Dendritic cell treated with granulocyte-macrophage colony-stimulating factor and Interleukin-4, amounts not matched to agents 40 ng/mL and 50 ng/mL, for 4 days (primary cell): ENCODE measurements at regions not wholly inside any gene's neighbourhood (a gene's known extent, or its start where the extent isn't known, plus 50 kb on each side); places are given as distances from the start of the nearest gene placed in this dataset.
A peak's percentile ranks its signal among the peaks of the same experiment; 100 is the strongest.
"Not testable (repeated sequence)": the region's sequence is repeated elsewhere in the genome, so short reads cannot be mapped to it uniquely, and the experiment has no call there.

Experiments used
- H3K27ac Mint-ChIP-seq: one replicate; pipeline ENCODE4 v1.8.0; 2022; ENCODE audit warnings: mild to moderate bottlenecking, mixed read lengths
- H3K27me3 Mint-ChIP-seq: one replicate; pipeline ENCODE4 v1.8.0; 2022; ENCODE audit warnings: mild to moderate bottlenecking, mixed read lengths
- H3K36me3 Mint-ChIP-seq: one replicate; pipeline ENCODE4 v1.8.0; 2022; ENCODE audit warnings: low read depth, mixed read lengths
- H3K4me1 Mint-ChIP-seq: one replicate; pipeline ENCODE4 v1.8.0; 2022; ENCODE audit warnings: low read depth, mixed read lengths
- H3K4me3 Mint-ChIP-seq: one replicate; pipeline ENCODE4 v1.8.0; 2022; ENCODE audit warnings: mild to moderate bottlenecking, moderate library complexity, mixed read lengths
- H3K9me3 Mint-ChIP-seq: one replicate; pipeline ENCODE4 v1.8.0; 2022; ENCODE audit warnings: mixed read lengths
- intact Hi-C: fragments of 100-400 bp; cut with micrococcal nuclease; formaldehyde crosslinking; loops from one replicate; pipeline ENCODE4 v1.15.0; 2022

GRCh38 chr12:46567667-46568066, 195.1 kb upstream of the SLC38A2 start:
- H3K4me3 Mint-ChIP-seq, result no peak overlapping the region
- intact Hi-C loops, result no loop called here
- H3K9me3 Mint-ChIP-seq, result peaks cover 42% of the 10 kb centered on the region
- H3K4me1 Mint-ChIP-seq, result peaks cover 3% of the 10 kb centered on the region
- no peaks in the 10 kb centered on the region for H3K36me3 Mint-ChIP-seq
- H3K27ac Mint-ChIP-seq, result no peak overlapping the region
- no peaks in the 10 kb centered on the region for H3K27me3 Mint-ChIP-seq

DNA sequence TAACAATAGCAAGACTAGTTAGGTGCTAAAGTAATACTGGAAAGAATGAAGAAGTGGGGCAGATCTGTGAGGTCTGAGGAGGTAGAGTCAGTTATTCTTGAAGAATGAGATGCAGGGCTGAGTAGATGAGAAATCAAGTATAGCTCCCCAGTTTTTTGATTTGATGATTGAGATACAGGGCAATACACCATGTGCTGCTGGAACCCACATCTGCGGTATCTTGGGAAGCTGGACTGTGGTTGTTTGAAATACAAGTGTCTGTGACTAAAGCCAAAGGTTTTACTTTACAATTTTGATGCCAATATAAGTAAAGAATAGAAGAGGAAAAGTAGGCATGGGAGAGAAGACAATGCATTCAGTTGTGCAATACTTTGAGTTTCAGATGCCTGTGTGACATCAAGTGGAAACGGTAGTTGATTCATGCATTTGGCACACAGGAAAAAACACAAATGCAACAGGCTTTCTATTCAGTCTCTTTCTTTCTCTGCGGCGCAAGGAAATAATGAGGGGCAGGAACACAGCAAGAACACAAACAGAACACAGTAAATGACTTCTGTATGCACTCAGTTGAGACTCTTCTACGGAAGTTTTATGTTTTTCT, 190.2 kb upstream of the SLC38A2 start:
- intact Hi-C loops, result no loop called here

DNA sequence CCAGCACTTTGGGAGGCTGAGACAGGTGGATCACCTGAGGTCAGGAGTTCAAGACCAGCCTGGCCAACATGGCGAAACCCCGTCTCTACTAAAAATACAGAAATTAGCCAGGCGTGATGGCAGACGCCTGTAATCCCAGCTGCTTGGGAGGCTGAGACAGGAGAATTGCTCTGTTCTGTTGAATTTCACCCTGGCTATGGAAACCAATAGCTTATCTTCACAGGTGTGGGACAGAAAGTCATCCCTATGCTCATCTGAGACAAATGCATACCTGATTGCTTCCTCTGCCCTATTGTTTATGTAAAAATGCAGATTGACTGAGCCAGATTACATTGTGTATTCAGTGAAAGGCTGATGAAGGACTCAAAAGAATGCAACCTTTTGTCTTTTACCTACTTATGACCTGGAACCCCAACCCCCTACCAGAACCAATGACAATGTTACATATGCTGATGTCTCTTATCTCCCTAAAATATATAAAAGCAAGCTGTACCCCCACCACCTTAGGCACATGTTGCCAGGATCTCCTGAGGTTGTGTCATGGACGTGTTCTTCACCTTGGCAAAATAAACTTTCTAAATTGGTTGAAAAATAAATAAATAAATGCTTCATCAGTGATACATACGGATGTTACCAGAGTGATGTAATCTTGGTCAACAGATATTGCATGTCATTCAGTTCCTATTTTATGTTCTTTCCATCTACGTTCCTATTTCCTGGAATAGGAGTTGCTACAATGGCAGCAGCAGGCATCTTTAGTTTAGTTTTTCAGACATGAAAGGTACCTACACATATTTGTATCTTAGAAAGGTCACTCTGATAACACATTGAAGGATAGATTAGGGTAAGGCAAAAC, 189.4 kb upstream of the SLC38A2 start:
- intact Hi-C loops, H3K27me3 Mint-ChIP-seq, H3K4me3 Mint-ChIP-seq, H3K36me3 Mint-ChIP-seq: not testable (repeated sequence)
- H3K4me1 Mint-ChIP-seq, result peaks cover 20% of the 10 kb centered on the region
- peaks cover 27% of the 10 kb centered on the region for H3K9me3 Mint-ChIP-seq
- H3K27ac Mint-ChIP-seq, result peak overlapping the region; percentile 23

More for the DNA sequence above, 190.2 kb upstream of the SLC38A2 start:
- Mint-ChIP-seq H3K9me3 (peaks cover 31% of the 10 kb centered on the region), H3K27me3 (no peaks in the 10 kb centered on the region), H3K4me1 (peaks cover 19% of the 10 kb centered on the region), H3K36me3 (no peaks in the 10 kb centered on the region), H3K4me3 (no peak overlapping the region), H3K27ac (peak overlapping the region; percentile 23)

DNA sequence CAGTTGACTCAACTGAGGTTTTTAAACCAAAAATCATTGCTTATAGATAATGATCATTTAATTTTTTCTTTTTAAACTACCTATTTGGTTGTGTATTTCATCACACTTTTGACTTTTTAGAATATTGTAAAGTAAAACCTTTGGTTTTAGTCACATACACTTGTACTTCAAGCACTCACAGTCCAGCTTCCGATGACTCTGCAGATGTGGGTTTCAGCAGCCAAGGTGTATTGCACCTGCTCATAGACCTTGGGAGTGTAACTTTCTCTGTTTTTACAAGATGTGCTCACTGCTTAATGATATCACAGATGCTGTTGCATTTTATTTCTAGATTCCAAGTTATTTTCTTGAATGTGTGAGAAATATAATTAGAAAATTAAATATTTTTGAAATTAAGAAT, 188.3 kb upstream of the SLC38A2 start:
- H3K27ac Mint-ChIP-seq, result no peak overlapping the region
- intact Hi-C loops, result no loop called here
- no peaks in the 10 kb centered on the region for H3K27me3 Mint-ChIP-seq
- peaks cover 20% of the 10 kb centered on the region for H3K4me1 Mint-ChIP-seq
- no peak overlapping the region for H3K4me3 Mint-ChIP-seq
- no peaks in the 10 kb centered on the region for H3K36me3 Mint-ChIP-seq
- H3K9me3 Mint-ChIP-seq, result peaks cover 15% of the 10 kb centered on the region

GRCh38 chr12:46560089-46560488, 187.5 kb upstream of the SLC38A2 start:
- Mint-ChIP-seq H3K36me3 (no peaks in the 10 kb centered on the region), H3K27me3 (no peaks in the 10 kb centered on the region), H3K27ac (no peak overlapping the region), H3K4me1 (peaks cover 22% of the 10 kb centered on the region), H3K9me3 (peaks cover 9% of the 10 kb centered on the region), H3K4me3 (no peak overlapping the region)
- intact Hi-C loops, result no loop called here

DNA sequence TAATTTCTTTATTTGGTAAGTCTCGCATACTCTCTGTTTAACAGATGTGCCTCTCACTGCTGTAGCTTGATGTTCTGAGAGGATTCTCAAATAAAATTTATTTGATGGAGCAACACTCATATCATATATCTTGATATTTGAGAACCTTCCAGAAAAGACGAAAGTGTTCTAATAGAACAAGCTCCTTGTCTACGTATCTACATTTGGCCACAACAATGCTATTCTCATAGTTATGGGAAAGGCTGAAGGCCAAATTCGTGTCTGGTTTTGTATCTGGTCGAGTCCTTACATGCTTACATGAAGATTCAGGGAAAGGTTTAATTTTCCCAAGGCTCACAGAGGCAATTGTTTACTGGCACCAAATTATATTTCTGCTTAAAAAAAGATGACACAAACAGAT, 186.7 kb upstream of the SLC38A2 start:
- Mint-ChIP-seq H3K4me1 (peaks cover 25% of the 10 kb centered on the region), H3K9me3 (peaks cover 9% of the 10 kb centered on the region), H3K27ac (no peak overlapping the region), H3K27me3 (no peaks in the 10 kb centered on the region), H3K4me3 (no peak overlapping the region), H3K36me3 (no peaks in the 10 kb centered on the region)
- intact Hi-C loops, result no loop called here

DNA sequence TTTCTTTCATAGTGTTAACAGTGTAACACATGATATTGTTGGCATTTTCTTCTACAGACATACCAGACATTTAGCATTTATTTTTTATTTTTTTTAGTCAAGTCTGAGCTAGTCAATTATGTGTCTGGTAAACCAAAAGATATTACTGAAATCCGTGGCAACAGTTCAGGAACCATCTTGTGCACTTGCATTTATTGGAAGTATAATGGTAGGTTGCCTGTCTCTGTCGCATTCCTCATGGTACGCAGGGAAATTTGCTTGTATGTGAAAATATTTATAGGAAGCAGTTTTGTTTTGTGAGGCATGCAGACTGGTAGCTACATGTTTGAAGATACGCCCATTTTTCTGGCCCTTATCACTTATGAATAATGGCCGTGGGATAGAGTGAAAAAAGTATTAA, 186.1 kb upstream of the SLC38A2 start:
- no peaks in the 10 kb centered on the region for H3K27me3 Mint-ChIP-seq
- no peak overlapping the region for H3K4me3 Mint-ChIP-seq
- peaks cover 25% of the 10 kb centered on the region for H3K4me1 Mint-ChIP-seq
- no peaks in the 10 kb centered on the region for H3K36me3 Mint-ChIP-seq
- H3K9me3 Mint-ChIP-seq, result peaks cover 9% of the 10 kb centered on the region
- intact Hi-C loops, result no loop called here
- no peak overlapping the region for H3K27ac Mint-ChIP-seq

- Mint-ChIP-seq H3K36me3 (no peaks in the 10 kb centered on the region), H3K4me3 (no peak overlapping the region), H3K27ac (no peak overlapping the region), H3K4me1 (peaks cover 23% of the 10 kb centered on the region), H3K27me3 (no peaks in the 10 kb centered on the region), H3K9me3 (peaks cover 9% of the 10 kb centered on the region)
- intact Hi-C loops, result no loop called here
These were observed 185.2 kb upstream of the SLC38A2 start for GRCh38 chr12:46557539-46558373.

DNA sequence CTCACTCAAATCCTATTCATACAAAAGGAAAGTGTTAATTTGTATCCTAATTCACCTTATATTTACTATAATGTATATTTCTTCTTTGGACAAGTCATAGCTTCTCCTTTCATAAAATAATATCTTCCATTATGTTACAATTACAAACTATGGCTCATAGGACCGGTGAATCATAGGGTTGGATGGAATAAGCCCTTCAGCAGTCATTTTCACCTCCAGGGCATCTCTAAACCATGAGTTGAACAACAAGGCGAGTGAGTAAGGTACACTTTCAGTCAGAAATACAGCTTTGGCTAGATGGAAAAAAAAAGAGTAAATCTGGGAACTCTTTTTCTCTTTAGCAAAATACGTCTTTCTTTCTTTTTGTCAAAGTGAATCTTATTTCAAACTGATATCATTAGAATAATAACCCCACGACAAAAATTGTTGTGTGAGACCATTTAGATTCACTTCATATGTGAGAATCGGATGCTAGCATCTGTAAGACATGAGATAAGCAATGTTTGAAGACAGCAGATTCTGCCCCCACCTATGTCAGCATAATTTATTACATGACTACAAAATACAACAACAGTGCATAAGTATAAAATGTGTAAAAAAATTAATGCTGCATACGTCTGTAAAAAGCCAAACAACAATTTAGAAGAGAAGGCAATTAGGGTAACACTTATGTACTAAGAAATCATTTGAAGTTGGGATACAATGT, 184.4 kb upstream of the SLC38A2 start:
- H3K27ac Mint-ChIP-seq, result no peak overlapping the region
- intact Hi-C loops, result no loop called here
- H3K4me3 Mint-ChIP-seq, result no peak overlapping the region
- H3K4me1 Mint-ChIP-seq, result peaks cover 15% of the 10 kb centered on the region
- no peaks in the 10 kb centered on the region for H3K27me3 Mint-ChIP-seq
- no peaks in the 10 kb centered on the region for H3K36me3 Mint-ChIP-seq
- H3K9me3 Mint-ChIP-seq, result peaks cover 9% of the 10 kb centered on the region

DNA sequence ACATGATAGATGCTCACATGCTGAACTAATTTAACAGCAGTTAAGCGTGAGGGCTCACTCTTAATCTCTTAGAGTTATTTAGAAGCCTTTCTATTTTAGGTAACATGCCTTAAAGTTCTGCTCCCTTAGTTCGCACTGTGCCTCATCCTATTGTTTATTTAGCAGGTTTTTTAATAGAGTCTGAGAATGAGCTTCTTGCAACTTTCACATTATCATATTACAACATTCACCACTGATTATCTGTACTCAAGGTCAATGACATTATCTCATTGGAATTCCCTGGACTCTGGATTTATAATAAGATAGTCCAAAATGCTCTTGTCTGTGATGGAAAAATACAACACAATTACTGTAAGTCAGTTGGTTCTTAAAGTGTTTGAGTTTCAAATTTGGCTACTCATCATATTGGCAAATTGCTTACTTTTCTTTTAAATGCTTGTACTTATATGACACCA, 183.6 kb upstream of the SLC38A2 start:
- Mint-ChIP-seq H3K27ac (no peak overlapping the region), H3K27me3 (no peaks in the 10 kb centered on the region), H3K36me3 (no peaks in the 10 kb centered on the region), H3K9me3 (peaks cover 9% of the 10 kb centered on the region), H3K4me1 (peaks cover 13% of the 10 kb centered on the region), H3K4me3 (no peak overlapping the region)
- intact Hi-C loops, result no loop called here

DNA sequence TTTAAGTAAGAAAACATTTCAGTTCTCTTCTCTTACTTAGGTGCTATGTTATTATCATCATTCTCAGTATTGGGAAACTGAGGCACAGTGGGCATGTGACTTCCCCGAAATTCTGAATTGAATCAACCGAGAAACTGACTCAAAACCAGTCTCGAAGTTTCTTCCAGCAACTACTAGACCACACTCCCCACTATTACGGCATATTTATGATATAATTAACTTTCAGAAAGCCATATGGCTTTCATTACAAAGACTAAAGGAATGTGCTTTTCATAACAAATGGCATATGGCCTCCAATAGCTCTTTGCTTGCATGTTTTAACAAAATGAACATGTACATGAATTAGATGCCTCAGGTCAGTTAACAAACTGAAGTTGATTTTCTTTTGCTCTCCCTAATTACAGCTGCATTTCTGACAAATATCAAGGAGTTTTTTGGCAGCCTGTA, 182.9 kb upstream of the SLC38A2 start:
- no peak overlapping the region for H3K27ac Mint-ChIP-seq
- H3K9me3 Mint-ChIP-seq, result peaks cover 9% of the 10 kb centered on the region
- H3K4me3 Mint-ChIP-seq, result no peak overlapping the region
- no peaks in the 10 kb centered on the region for H3K27me3 Mint-ChIP-seq
- no peaks in the 10 kb centered on the region for H3K36me3 Mint-ChIP-seq
- H3K4me1 Mint-ChIP-seq, result peaks cover 18% of the 10 kb centered on the region
- intact Hi-C loops, result no loop called here

GRCh38 chr12:46554460-46554859, 181.9 kb upstream of the SLC38A2 start:
- Mint-ChIP-seq H3K4me3 (no peak overlapping the region), H3K4me1 (peaks cover 28% of the 10 kb centered on the region), H3K27ac (no peak overlapping the region), H3K27me3 (no peaks in the 10 kb centered on the region), H3K36me3 (no peaks in the 10 kb centered on the region), H3K9me3 (peaks cover 9% of the 10 kb centered on the region)
- intact Hi-C loops, result no loop called here

- H3K4me3 Mint-ChIP-seq, result no peak overlapping the region
- intact Hi-C loops, result no loop called here
- peaks cover 9% of the 10 kb centered on the region for H3K9me3 Mint-ChIP-seq
- no peaks in the 10 kb centered on the region for H3K36me3 Mint-ChIP-seq
- H3K27me3 Mint-ChIP-seq, result no peaks in the 10 kb centered on the region
- peaks cover 30% of the 10 kb centered on the region for H3K4me1 Mint-ChIP-seq
- no peak overlapping the region for H3K27ac Mint-ChIP-seq
These were observed 181.3 kb upstream of the SLC38A2 start for GRCh38 chr12:46553911-46554310.
